K562 (cell line): ENCODE measurements at regions not wholly inside any gene's neighbourhood (a gene's known extent, or its start where the extent isn't known, plus 50 kb on each side); places are given as distances from the start of the nearest gene placed in this dataset.
A peak's percentile ranks its signal among the peaks of the same experiment; 100 is the strongest.

Source experiments
- ATF6 ChIP-seq: sonication (generic); formaldehyde crosslinking; IDR thresholded peaks from 2 replicates; pipeline ENCODE4 v1.4.0; 2020; ENCODE audit warnings: mild to moderate bottlenecking, missing genetic modification reagents
- CSDE1 ChIP-seq, 2 experiments: fragments of 450-650 bp; IDR thresholded peaks; 2 replicates each; pipeline ENCODE4 v1.6.1; 2016; ENCODE audit warnings: mild to moderate bottlenecking in 1 of 2
- DIDO1 ChIP-seq: fragments of 450-650 bp; IDR thresholded peaks from 2 replicates; pipeline ENCODE4 v1.6.1; 2016; ENCODE audit warnings: low read depth, missing biosample characterization, missing genetic modification characterization
- E2F6 ChIP-seq, 2 experiments: IDR thresholded peaks; 2 replicates each; pipeline ENCODE4 v1.6.1; 2011; ENCODE audit warnings: borderline replicate concordance in 1 of 2, control low read depth in 1 of 2, low read depth in 1 of 2, low read length in 1 of 2, mild to moderate bottlenecking in 1 of 2, mixed read lengths in 1 of 2, moderate library complexity in 1 of 2; ENCODE audit not compliant: insufficient read depth in 1 of 2, insufficient read length in 1 of 2, poor library complexity in 1 of 2, severe bottlenecking in 1 of 2; ENCODE audit errors: extremely low read depth in 1 of 2
- GTF2F1 ChIP-seq: IDR thresholded peaks from 2 replicates; pipeline ENCODE4 v1.6.1; 2011; ENCODE audit warnings: low read depth, low read length, improper control_type of control experiment
- HNRNPUL1 ChIP-seq: fragments of 200-400 bp; formaldehyde crosslinking; IDR thresholded peaks from 2 replicates; pipeline ENCODE4 v1.6.1; 2017; ENCODE audit warnings: low read length
- ILF3 ChIP-seq: fragments of 450-650 bp; IDR thresholded peaks from 2 replicates; pipeline ENCODE4 v1.6.1; 2018; ENCODE audit warnings: antibody characterized with exemption, mild to moderate bottlenecking, moderate library complexity, borderline replicate concordance
- NCOA2 ChIP-seq, 2 experiments: fragments of 450-650 bp; IDR thresholded peaks; 2 replicates each; pipeline ENCODE4 v1.6.1; 2018; ENCODE audit warnings: mild to moderate bottlenecking in 2 of 2, moderate library complexity in 1 of 2; ENCODE audit not compliant: partially characterized antibody in 2 of 2
- NFIX ChIP-seq: fragments of 250-450 bp; sonication (Bioruptor Pico); IDR thresholded peaks from 2 replicates; pipeline ENCODE4 v1.4.0; 2020; ENCODE audit warnings: low read depth, mild to moderate bottlenecking, moderate library complexity
- NUFIP1 ChIP-seq: fragments of 450-650 bp; IDR thresholded peaks from 2 replicates; pipeline ENCODE4 v1.6.1; 2018; ENCODE audit not compliant: partially characterized antibody
- PHF8 ChIP-seq: fragments of 200-600 bp; sonication (generic); IDR thresholded peaks from 2 replicates; pipeline ENCODE4 v1.6.1; 2012; ENCODE audit warnings: mixed run types, mild to moderate bottlenecking, inconsistent platforms, low read length, moderate library complexity, borderline replicate concordance
- PTTG1 ChIP-seq: fragments of 450-650 bp; IDR thresholded peaks from 2 replicates; pipeline ENCODE4 v1.6.1; 2016; ENCODE audit warnings: low read depth, mild to moderate bottlenecking, missing genetic modification characterization, missing compliant biosample characterization
- SMARCA4 ChIP-seq: fragments of 450-650 bp; IDR thresholded peaks from 2 replicates; pipeline ENCODE4 v1.6.1; 2016
- TEAD2 ChIP-seq: fragments of 450-650 bp; IDR thresholded peaks from 2 replicates; pipeline ENCODE4 v1.6.1; 2016; ENCODE audit warnings: missing genetic modification characterization, control low read depth, missing compliant biosample characterization
- ZKSCAN1 ChIP-seq: fragments of 150-350 bp; IDR thresholded peaks from 2 replicates; pipeline ENCODE4 v1.6.1; 2016; ENCODE audit warnings: low read depth, low read length
- ZNF175 ChIP-seq: fragments of 200-800 bp; sonication (Bioruptor generic); IDR thresholded peaks from 2 replicates; pipeline ENCODE4 v1.6.1; 2016; ENCODE audit warnings: low read depth, mild to moderate bottlenecking, missing genetic modification characterization, missing compliant biosample characterization
- ZNF780A ChIP-seq: fragments of 250-450 bp; sonication (Bioruptor Pico); IDR thresholded peaks from 2 replicates; pipeline ENCODE4 v1.5.0; 2021; ENCODE audit warnings: mild to moderate bottlenecking
- TF ChIP-seq, protein P1 (sequence below): sonication (generic); formaldehyde crosslinking; IDR thresholded peaks from 2 replicates; pipeline ENCODE4 v1.8.0; 2022; ENCODE audit warnings: missing genetic modification reagents, mild to moderate bottlenecking, borderline replicate concordance
- TF ChIP-seq, protein P2 (sequence below): fragments of 250-450 bp; sonication (Bioruptor Pico); IDR thresholded peaks from 2 replicates; pipeline ENCODE4 v1.8.0; 2021; ENCODE audit warnings: borderline replicate concordance, mild to moderate bottlenecking, moderate library complexity; ENCODE audit not compliant: poor library complexity, severe bottlenecking

GRCh38 chr6:26296857-26297648 lies 67.9 kb upstream of the BTN3A2 start (continued):
- 0 out of 2 replicates have a peak, but pooled peaks have one; percentile 53 for TF ChIP-seq ZNF780A (CRISPR knock-in tag)
- TF ChIP-seq CSDE1 (IDR thresholded peaks at IDR 0.05): no peak
- peak; percentile 54; the same call in 1 of the 2 replicates for TF ChIP-seq GTF2F1
- no peak for TF ChIP-seq ATF6 (CRISPR knock-in tag)
- TF ChIP-seq, protein P1, sequence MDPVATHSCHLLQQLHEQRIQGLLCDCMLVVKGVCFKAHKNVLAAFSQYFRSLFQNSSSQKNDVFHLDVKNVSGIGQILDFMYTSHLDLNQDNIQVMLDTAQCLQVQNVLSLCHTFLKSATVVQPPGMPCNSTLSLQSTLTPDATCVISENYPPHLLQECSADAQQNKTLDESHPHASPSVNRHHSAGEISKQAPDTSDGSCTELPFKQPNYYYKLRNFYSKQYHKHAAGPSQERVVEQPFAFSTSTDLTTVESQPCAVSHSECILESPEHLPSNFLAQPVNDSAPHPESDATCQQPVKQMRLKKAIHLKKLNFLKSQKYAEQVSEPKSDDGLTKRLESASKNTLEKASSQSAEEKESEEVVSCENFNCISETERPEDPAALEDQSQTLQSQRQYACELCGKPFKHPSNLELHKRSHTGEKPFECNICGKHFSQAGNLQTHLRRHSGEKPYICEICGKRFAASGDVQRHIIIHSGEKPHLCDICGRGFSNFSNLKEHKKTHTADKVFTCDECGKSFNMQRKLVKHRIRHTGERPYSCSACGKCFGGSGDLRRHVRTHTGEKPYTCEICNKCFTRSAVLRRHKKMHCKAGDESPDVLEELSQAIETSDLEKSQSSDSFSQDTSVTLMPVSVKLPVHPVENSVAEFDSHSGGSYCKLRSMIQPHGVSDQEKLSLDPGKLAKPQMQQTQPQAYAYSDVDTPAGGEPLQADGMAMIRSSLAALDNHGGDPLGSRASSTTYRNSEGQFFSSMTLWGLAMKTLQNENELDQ (CRISPR knock-in tag): no peak
- no peak for TF ChIP-seq NUFIP1
- TF ChIP-seq TEAD2 (tag): no peak
- TF ChIP-seq SMARCA4: peak; percentile 99
- TF ChIP-seq HNRNPUL1: 0 out of 2 replicates have a peak, but pooled peaks have one; percentile 55
- TF ChIP-seq, protein P2, sequence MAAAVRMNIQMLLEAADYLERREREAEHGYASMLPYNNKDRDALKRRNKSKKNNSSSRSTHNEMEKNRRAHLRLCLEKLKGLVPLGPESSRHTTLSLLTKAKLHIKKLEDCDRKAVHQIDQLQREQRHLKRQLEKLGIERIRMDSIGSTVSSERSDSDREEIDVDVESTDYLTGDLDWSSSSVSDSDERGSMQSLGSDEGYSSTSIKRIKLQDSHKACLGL: no peak
- 0 out of 2 replicates have a peak, but pooled peaks have one; percentile 36 for TF ChIP-seq ZNF175 (CRISPR knock-in tag)
- no peak for TF ChIP-seq PHF8
- no peak for TF ChIP-seq ILF3
- peak in 1 of 2 experiments; percentile 82 for TF ChIP-seq NCOA2 (IDR thresholded peaks at IDR 0.05; ENCODE audit: partially characterized antibody in 2 of 2)
- TF ChIP-seq E2F6 (IDR thresholded peaks at IDR 0.05; ENCODE audit: borderline replicate concordance in 1 of 2, extremely low read depth in 1 of 2, insufficient read depth in 1 of 2, insufficient read length in 1 of 2, low read depth in 1 of 2, low read length in 1 of 2, poor library complexity in 1 of 2, severe bottlenecking in 1 of 2): peak in 1 of 2 experiments; percentile 35
- TF ChIP-seq ZKSCAN1: peak; percentile 65; the same call in 1 of the 2 replicates
- TF ChIP-seq DIDO1 (tag): no peak
- no peak for TF ChIP-seq NFIX
- TF ChIP-seq PTTG1 (tag): no peak
